Neuron (in vitro differentiated cells): ENCODE measurements at regions not wholly inside any gene's neighbourhood (a gene's known extent, or its start where the extent isn't known, plus 50 kb on each side); places are given as distances from the start of the nearest gene placed in this dataset.

Experiments
- H2AFZ ChIP-seq: one replicate; pipeline ENCODE4 v1.6.1; 2013; ENCODE audit warnings: low read depth, mild to moderate bottlenecking, inconsistent platforms, low read length, moderate library complexity
- H3K27me3 ChIP-seq: one replicate; pipeline ENCODE4 v1.6.1; 2013; ENCODE audit warnings: low read length; ENCODE audit not compliant: insufficient read depth
- H3K36me3 ChIP-seq: one replicate; pipeline ENCODE4 v1.6.1; 2013; ENCODE audit warnings: low read length; ENCODE audit not compliant: insufficient read depth
- H3K4me1 ChIP-seq: one replicate; pipeline ENCODE4 v1.6.1; 2013; ENCODE audit warnings: low read length; ENCODE audit not compliant: insufficient read depth
- H3K4me3 ChIP-seq: 2 replicates; pipeline ENCODE4 v1.5.1; 2013; ENCODE audit warnings: mild to moderate bottlenecking, low read length, moderate library complexity
- H3K9me3 ChIP-seq: one replicate; pipeline ENCODE4 v1.6.1; 2013; ENCODE audit warnings: low read length

- H3K4me3 ChIP-seq: no peak overlapping the region
- no peak overlapping the region for H2AFZ ChIP-seq
- H3K4me1 ChIP-seq: no peaks in the 10 kb centered on the region
- no peaks in the 10 kb centered on the region for H3K9me3 ChIP-seq
- H3K27me3 ChIP-seq: no peaks in the 10 kb centered on the region
- no peaks in the 10 kb centered on the region for H3K36me3 ChIP-seq
These were observed 201.3 kb upstream of the CTSO start for GRCh38 chr4:156154978-156155377.

GRCh38 chr4:156146571-156146970 lies 192.9 kb upstream of the CTSO start:
- H3K36me3 ChIP-seq: no peaks in the 10 kb centered on the region
- H2AFZ ChIP-seq: no peak overlapping the region
- H3K27me3 ChIP-seq: no peaks in the 10 kb centered on the region
- no peaks in the 10 kb centered on the region for H3K4me1 ChIP-seq
- H3K9me3 ChIP-seq: no peaks in the 10 kb centered on the region
- H3K4me3 ChIP-seq: no peak overlapping the region

GRCh38 chr4:156144961-156145360 lies 191.3 kb upstream of the CTSO start:
- no peaks in the 10 kb centered on the region for H3K27me3 ChIP-seq
- H3K9me3 ChIP-seq: no peaks in the 10 kb centered on the region
- no peaks in the 10 kb centered on the region for H3K36me3 ChIP-seq
- no peak overlapping the region for H2AFZ ChIP-seq
- no peak overlapping the region for H3K4me3 ChIP-seq
- no peaks in the 10 kb centered on the region for H3K4me1 ChIP-seq

GRCh38 chr4:156138781-156139280 lies 185.2 kb upstream of the CTSO start:
- H3K9me3 ChIP-seq: no peaks in the 10 kb centered on the region
- H3K4me3 ChIP-seq: no peak overlapping the region
- H3K36me3 ChIP-seq: no peaks in the 10 kb centered on the region
- no peaks in the 10 kb centered on the region for H3K27me3 ChIP-seq
- no peak overlapping the region for H2AFZ ChIP-seq
- peaks cover 14% of the 10 kb centered on the region for H3K4me1 ChIP-seq

GRCh38 chr4:156137679-156138473 lies 184.2 kb upstream of the CTSO start:
- Histone ChIP-seq H3K36me3 (no peaks in the 10 kb centered on the region), H3K4me3 (peak overlapping the region; percentile 28), H3K4me1 (peaks cover 14% of the 10 kb centered on the region), H3K9me3 (no peaks in the 10 kb centered on the region), H2AFZ (peak overlapping the region; percentile 97), H3K27me3 (no peaks in the 10 kb centered on the region)

- Histone ChIP-seq H2AFZ (no peak overlapping the region), H3K4me1 (no peaks in the 10 kb centered on the region), H3K36me3 (no peaks in the 10 kb centered on the region), H3K4me3 (no peak overlapping the region), H3K9me3 (no peaks in the 10 kb centered on the region), H3K27me3 (no peaks in the 10 kb centered on the region)
These were observed 178.5 kb upstream of the CTSO start for GRCh38 chr4:156132196-156132595.

GRCh38 chr4:156128616-156129015 lies 174.9 kb upstream of the CTSO start:
- no peaks in the 10 kb centered on the region for H3K4me1 ChIP-seq
- H3K4me3 ChIP-seq: no peak overlapping the region
- no peaks in the 10 kb centered on the region for H3K9me3 ChIP-seq
- H3K36me3 ChIP-seq: no peaks in the 10 kb centered on the region
- no peak overlapping the region for H2AFZ ChIP-seq
- no peaks in the 10 kb centered on the region for H3K27me3 ChIP-seq

GRCh38 chr4:156118507-156119220 lies 165.0 kb upstream of the CTSO start:
- H2AFZ ChIP-seq: no peak overlapping the region

GRCh38 chr4:156117743-156118142 lies 164.1 kb upstream of the CTSO start:
- Histone ChIP-seq H3K36me3 (no peaks in the 10 kb centered on the region), H2AFZ (no peak overlapping the region), H3K9me3 (no peaks in the 10 kb centered on the region), H3K4me3 (no peak overlapping the region), H3K4me1 (no peaks in the 10 kb centered on the region), H3K27me3 (no peaks in the 10 kb centered on the region)

More at GRCh38 chr4:156118507-156119220, 165.0 kb upstream of the CTSO start:
- Histone ChIP-seq H3K4me3 (no peak overlapping the region), H3K36me3 (no peaks in the 10 kb centered on the region), H3K9me3 (no peaks in the 10 kb centered on the region), H3K4me1 (no peaks in the 10 kb centered on the region), H3K27me3 (no peaks in the 10 kb centered on the region)

DNA sequence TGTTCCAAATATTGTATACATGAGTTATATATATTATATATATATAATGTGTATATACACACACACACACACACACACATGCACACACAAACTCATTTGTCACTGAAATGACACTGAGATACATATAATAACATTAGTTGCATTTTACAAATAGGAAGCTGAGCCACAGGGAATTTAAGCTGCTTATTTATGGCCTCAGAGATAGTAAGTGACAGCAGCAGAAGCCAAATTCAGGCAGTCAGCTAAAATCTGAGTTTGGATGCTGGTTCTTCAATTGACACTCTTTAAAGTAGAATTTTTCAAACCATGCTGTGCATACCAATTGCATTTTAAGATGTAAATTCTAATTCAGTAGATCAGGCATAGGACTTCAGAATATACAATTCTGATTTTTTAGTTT lies 163.3 kb upstream of the CTSO start:
- H3K4me1 ChIP-seq: no peaks in the 10 kb centered on the region
- H3K27me3 ChIP-seq: no peaks in the 10 kb centered on the region
- H2AFZ ChIP-seq: no peak overlapping the region
- H3K4me3 ChIP-seq: no peak overlapping the region
- no peaks in the 10 kb centered on the region for H3K9me3 ChIP-seq
- H3K36me3 ChIP-seq: no peaks in the 10 kb centered on the region

DNA sequence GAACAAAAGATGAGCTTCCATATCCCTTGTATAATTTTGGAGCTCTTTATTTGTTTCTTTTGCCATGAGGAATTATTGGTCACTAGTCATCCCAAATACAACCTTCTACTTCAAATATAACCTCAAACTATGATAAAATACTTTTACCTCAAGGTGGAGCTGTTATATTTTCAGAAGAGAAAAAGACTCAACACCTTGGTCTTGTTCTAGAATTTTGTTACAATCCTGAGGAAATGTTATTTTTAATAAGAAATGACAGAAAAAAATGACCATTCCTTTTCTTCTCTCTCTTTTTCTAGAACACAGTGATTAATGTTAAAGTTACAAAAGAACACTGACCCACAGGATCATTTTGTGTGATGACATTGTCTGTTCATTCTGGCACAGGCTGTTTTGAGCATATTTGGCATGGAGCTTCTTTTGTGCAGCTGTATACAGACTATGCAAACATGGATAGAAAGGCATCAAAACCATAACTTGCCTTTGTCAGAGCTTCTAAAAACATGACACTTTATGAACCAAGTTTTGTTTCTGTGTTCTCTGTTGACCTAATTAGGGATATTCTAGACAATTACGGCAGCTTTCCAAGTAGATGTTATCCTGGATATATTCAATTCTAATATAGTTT lies 159.6 kb upstream of the CTSO start:
- no peaks in the 10 kb centered on the region for H3K9me3 ChIP-seq
- no peaks in the 10 kb centered on the region for H3K36me3 ChIP-seq
- peaks cover 3% of the 10 kb centered on the region for H3K4me1 ChIP-seq
- H2AFZ ChIP-seq: no peak overlapping the region
- no peak overlapping the region for H3K4me3 ChIP-seq
- H3K27me3 ChIP-seq: no peaks in the 10 kb centered on the region

DNA sequence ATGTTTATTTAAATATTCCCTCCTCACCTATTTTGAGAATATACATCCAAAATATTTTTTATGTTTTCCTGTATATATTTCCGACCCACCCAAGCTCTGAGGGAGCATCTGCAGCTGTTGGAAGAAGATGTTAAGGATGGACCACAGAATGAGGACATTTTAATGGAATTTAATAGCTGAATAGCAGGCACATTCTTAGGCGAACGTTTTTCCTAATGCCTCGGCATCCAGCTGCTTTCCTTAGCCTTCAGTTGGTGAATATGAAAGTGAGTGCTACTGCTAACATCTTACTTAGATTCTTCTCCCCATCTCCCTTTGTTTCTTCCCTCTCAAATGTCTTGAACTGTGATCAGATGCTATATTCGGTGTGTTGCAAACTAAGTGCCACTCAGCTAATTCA lies 158.0 kb upstream of the CTSO start:
- Histone ChIP-seq H3K4me1 (peaks cover 3% of the 10 kb centered on the region), H3K9me3 (no peaks in the 10 kb centered on the region), H2AFZ (no peak overlapping the region), H3K36me3 (no peaks in the 10 kb centered on the region), H3K4me3 (no peak overlapping the region), H3K27me3 (no peaks in the 10 kb centered on the region)
